Hepatocyte (in vitro differentiated cells): ENCODE measurements at regions not wholly inside any gene's neighbourhood (a gene's known extent, or its start where the extent isn't known, plus 50 kb on each side); places are given as distances from the start of the nearest gene placed in this dataset.

Experiments used
- DNase-seq: peaks from one replicate; pipeline ENCODE4 v3.0.0-alpha.2; 2016; ENCODE audit warnings: low spot score
- H2AFZ ChIP-seq: fragments of 200-600 bp; sonication (generic); 2 replicates; pipeline ENCODE4 v1.6.0; 2016; ENCODE audit warnings: antibody characterized with exemption, mild to moderate bottlenecking
- H3K27ac ChIP-seq: fragments of 200-600 bp; sonication (generic); 2 replicates; pipeline ENCODE4 v1.5.1; 2016; ENCODE audit warnings: mild to moderate bottlenecking
- H3K27me3 ChIP-seq: fragments of 200-600 bp; sonication (generic); 2 replicates; pipeline ENCODE4 v1.6.1; 2016
- H3K36me3 ChIP-seq: fragments of 200-600 bp; sonication (generic); replicated peaks from 2 replicates; pipeline ENCODE4 v1.5.1; 2016; ENCODE audit warnings: low read depth; ENCODE audit not compliant: insufficient read depth
- H3K4me1 ChIP-seq: fragments of 200-600 bp; sonication (generic); 2 replicates; pipeline ENCODE4 v1.5.1; 2016; ENCODE audit warnings: mild to moderate bottlenecking, moderate library complexity; ENCODE audit not compliant: insufficient read depth
- H3K4me2 ChIP-seq: fragments of 200-600 bp; sonication (generic); 2 replicates; pipeline ENCODE4 v1.6.0; 2016
- H3K4me3 ChIP-seq: fragments of 200-600 bp; sonication (generic); 2 replicates; pipeline ENCODE4 v1.5.1; 2016; ENCODE audit warnings: mild to moderate bottlenecking
- H3K79me2 ChIP-seq: fragments of 200-600 bp; sonication (generic); 2 replicates; pipeline ENCODE4 v1.6.0; 2017; ENCODE audit warnings: mild to moderate bottlenecking
- H3K9me2 ChIP-seq: fragments of 200-600 bp; sonication (generic); replicated peaks from 2 replicates; pipeline ENCODE4 v1.6.0; 2017; ENCODE audit warnings: mild to moderate bottlenecking; ENCODE audit not compliant: insufficient read depth
- H3K9me3 ChIP-seq: fragments of 200-600 bp; sonication (generic); 2 replicates; pipeline ENCODE4 v1.5.1; 2016; ENCODE audit warnings: low read depth, mild to moderate bottlenecking
- H4K20me1 ChIP-seq: fragments of 200-600 bp; sonication (generic); 2 replicates; pipeline ENCODE4 v1.6.0; 2016; ENCODE audit warnings: mild to moderate bottlenecking; ENCODE audit not compliant: insufficient read depth, poor library complexity, severe bottlenecking
- CTCF ChIP-seq: fragments of 200-600 bp; sonication (generic); IDR thresholded peaks from 2 replicates; pipeline ENCODE4 v1.5.1; 2016; ENCODE audit warnings: antibody characterized with exemption, mild to moderate bottlenecking; ENCODE audit not compliant: poor library complexity
- EZH2 ChIP-seq: fragments of 200-600 bp; sonication (generic); IDR thresholded peaks from 2 replicates; pipeline ENCODE4 v1.6.1; 2016; ENCODE audit warnings: antibody characterized with exemption, mild to moderate bottlenecking, borderline replicate concordance
- EZH2phosphoT487 ChIP-seq: fragments of 200-600 bp; sonication (generic); IDR thresholded peaks from one replicate; pipeline ENCODE4 v1.6.1; 2018; ENCODE audit warnings: antibody characterized with exemption, mild to moderate bottlenecking, low read depth, moderate library complexity; ENCODE audit not compliant: unreplicated experiment, severe bottlenecking
- WGBS: methylation state at CpG from one replicate; pipeline ENCODE4 v1.1.6; 2016; ENCODE audit warnings: low lambda C conversion rate; ENCODE audit errors: missing lambda C conversion rate; 5-methylcytosine and 5-hydroxymethylcytosine counted together

GRCh38 chr1:163674236-163674635 lies 352.5 kb downstream of the NUF2 start:
- H3K9me2 ChIP-seq = no peaks in the 10 kb centered on the region
- H3K4me2 ChIP-seq = no peak overlapping the region
- no peaks in the 10 kb centered on the region for H4K20me1 ChIP-seq
- no peak for DNase-seq
- TF ChIP-seq EZH2 (no peak), CTCF (no peak), EZH2phosphoT487 (no peak)
- H3K27ac ChIP-seq = no peak overlapping the region
- no peaks in the 10 kb centered on the region for H3K36me3 ChIP-seq
- H2AFZ ChIP-seq = no peak overlapping the region
- H3K9me3 ChIP-seq = no peaks in the 10 kb centered on the region
- H3K4me1 ChIP-seq = no peaks in the 10 kb centered on the region
- H3K27me3 ChIP-seq = no peaks in the 10 kb centered on the region
- no peaks in the 10 kb centered on the region for H3K79me2 ChIP-seq
- no peak overlapping the region for H3K4me3 ChIP-seq
- WGBS = 67% methylated on average over 1 of the region's 1 CpG

DNA sequence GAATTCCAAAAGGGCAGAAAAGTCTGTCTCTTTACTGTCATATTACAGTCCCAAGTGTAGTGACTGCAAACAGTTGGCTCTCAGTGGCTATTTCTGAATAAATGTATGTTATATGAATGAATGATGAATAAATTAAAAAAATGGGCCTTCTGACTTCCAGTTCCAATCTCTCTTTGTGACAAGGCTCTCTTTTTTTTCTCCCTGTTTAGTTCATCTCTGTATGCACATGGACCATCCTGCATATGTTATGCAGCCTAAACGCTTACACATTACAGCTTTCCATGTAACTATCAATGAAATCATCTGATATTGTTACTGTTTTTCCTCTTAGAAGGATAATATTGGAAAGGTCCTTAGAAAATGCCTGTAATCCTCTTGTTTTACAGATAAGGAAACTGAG lies 363.0 kb downstream of the NUF2 start:
- Histone ChIP-seq H3K4me1 (no peaks in the 10 kb centered on the region), H3K79me2 (no peaks in the 10 kb centered on the region), H3K4me3 (no peak overlapping the region), H3K36me3 (no peaks in the 10 kb centered on the region), H2AFZ (no peak overlapping the region), H3K9me3 (no peaks in the 10 kb centered on the region), H4K20me1 (no peaks in the 10 kb centered on the region), H3K27ac (no peak overlapping the region), H3K4me2 (no peak overlapping the region), H3K9me2 (no peaks in the 10 kb centered on the region), H3K27me3 (no peaks in the 10 kb centered on the region)
- TF ChIP-seq EZH2 (no peak), EZH2phosphoT487 (no peak), CTCF (no peak)
- DNase-seq = no peak
- WGBS = 86% methylated on average over 1 of the region's 1 CpG

DNA sequence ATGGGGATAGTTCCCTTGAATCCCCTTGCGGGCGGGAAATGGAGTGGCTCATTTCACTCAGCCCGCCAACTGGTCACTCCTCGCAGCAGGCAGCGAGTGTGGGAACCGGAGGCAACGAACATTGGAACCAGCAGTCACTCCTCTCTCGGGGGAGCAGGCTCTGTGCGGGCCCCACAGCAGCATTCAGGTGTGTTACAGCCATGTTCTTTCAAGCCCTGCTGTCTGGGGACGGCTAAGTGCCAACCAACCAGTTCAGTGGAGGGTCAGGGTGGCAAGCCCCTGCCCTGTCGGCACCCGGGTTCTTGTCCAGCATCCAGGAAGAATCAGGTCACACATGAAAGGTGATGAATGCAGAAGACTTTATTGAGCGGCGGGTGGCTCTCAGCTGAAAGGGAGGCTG lies 370.5 kb downstream of the NUF2 start:
- no peaks in the 10 kb centered on the region for H3K9me2 ChIP-seq
- no peak overlapping the region for H2AFZ ChIP-seq
- no peaks in the 10 kb centered on the region for H3K79me2 ChIP-seq
- DNase-seq = no peak
- WGBS = 93% methylated on average over 14 of the region's 14 CpGs
- H3K9me3 ChIP-seq = no peaks in the 10 kb centered on the region
- no peaks in the 10 kb centered on the region for H4K20me1 ChIP-seq
- no peaks in the 10 kb centered on the region for H3K27me3 ChIP-seq
- no peaks in the 10 kb centered on the region for H3K4me1 ChIP-seq
- H3K27ac ChIP-seq = no peak overlapping the region
- H3K36me3 ChIP-seq = no peaks in the 10 kb centered on the region
- no peak overlapping the region for H3K4me3 ChIP-seq
- no peak for TF ChIP-seq EZH2phosphoT487
- TF ChIP-seq EZH2 = no peak
- no peak for TF ChIP-seq CTCF
- H3K4me2 ChIP-seq = no peak overlapping the region

- no peak overlapping the region for H2AFZ ChIP-seq
- H3K9me2 ChIP-seq = no peaks in the 10 kb centered on the region
- H3K27ac ChIP-seq = no peak overlapping the region
- H3K36me3 ChIP-seq = no peaks in the 10 kb centered on the region
- no peaks in the 10 kb centered on the region for H3K9me3 ChIP-seq
- H3K4me1 ChIP-seq = no peaks in the 10 kb centered on the region
- no peak overlapping the region for H3K4me2 ChIP-seq
- 92% methylated on average over 2 of the region's 2 CpGs for WGBS
- TF ChIP-seq EZH2 (no peak), CTCF (no peak)
- no peaks in the 10 kb centered on the region for H3K27me3 ChIP-seq
- H3K79me2 ChIP-seq = no peaks in the 10 kb centered on the region
- H4K20me1 ChIP-seq = no peaks in the 10 kb centered on the region
- no peak overlapping the region for H3K4me3 ChIP-seq
- no peak for DNase-seq
Observed at GRCh38 chr1:163697137-163697536, 375.4 kb downstream of the NUF2 start.
